ENCODE measurements at regions not wholly inside any gene's neighbourhood (a gene's known extent, or its start where the extent isn't known, plus 50 kb on each side); places are given as distances from the start of the nearest gene placed in this dataset.
"Not testable (repeated sequence)": the region's sequence is repeated elsewhere in the genome, so short reads cannot be mapped to it uniquely, and the experiment has no call there.

DNA sequence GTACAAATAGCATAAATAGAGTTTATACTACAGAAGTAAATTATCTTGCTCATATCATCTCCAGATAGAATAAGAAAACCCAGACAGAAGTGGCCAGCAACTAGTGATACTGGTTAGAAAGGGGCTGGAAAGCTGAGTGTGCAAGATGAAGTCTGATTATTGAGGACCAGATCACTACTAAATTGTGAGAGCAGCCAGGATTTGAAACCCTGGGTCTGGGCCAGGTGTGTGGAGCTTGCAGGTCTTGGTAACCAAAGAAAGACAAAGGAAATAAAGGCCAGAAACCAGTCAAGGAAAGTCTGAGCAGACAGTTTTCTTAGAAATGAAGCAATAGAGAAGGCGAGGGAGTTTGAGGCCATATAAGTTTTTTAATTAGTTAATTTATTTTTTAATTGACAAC is 611.8 kb downstream of the ETNK1 start:
- H3K27ac ChIP-seq, result no peak overlapping the region
- no peak for TF ChIP-seq POLR2A (IDR thresholded peaks at IDR 0.05)
- TF ChIP-seq, protein P1, sequence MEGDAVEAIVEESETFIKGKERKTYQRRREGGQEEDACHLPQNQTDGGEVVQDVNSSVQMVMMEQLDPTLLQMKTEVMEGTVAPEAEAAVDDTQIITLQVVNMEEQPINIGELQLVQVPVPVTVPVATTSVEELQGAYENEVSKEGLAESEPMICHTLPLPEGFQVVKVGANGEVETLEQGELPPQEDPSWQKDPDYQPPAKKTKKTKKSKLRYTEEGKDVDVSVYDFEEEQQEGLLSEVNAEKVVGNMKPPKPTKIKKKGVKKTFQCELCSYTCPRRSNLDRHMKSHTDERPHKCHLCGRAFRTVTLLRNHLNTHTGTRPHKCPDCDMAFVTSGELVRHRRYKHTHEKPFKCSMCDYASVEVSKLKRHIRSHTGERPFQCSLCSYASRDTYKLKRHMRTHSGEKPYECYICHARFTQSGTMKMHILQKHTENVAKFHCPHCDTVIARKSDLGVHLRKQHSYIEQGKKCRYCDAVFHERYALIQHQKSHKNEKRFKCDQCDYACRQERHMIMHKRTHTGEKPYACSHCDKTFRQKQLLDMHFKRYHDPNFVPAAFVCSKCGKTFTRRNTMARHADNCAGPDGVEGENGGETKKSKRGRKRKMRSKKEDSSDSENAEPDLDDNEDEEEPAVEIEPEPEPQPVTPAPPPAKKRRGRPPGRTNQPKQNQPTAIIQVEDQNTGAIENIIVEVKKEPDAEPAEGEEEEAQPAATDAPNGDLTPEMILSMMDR (IDR thresholded peaks at IDR 0.05), result no peak
- H3K27me3 ChIP-seq, result no peaks in the 10 kb centered on the region
- WGBS, 2 donors, result 94 to 95% methylated on average over 1 of the region's 1 CpG
- H3K36me3 ChIP-seq (ENCODE audit: low read depth, missing control alignments), result no peaks in the 10 kb centered on the region
- H3K9me3 ChIP-seq, result no peaks in the 10 kb centered on the region
- intact Hi-C loops (cut with DNase I; ENCODE audit: low total_unique reads), result no loop called here
- no peak overlapping the region for H3K4me3 ChIP-seq
- no peak for DNase-seq
- H3K4me1 ChIP-seq, result no peaks in the 10 kb centered on the region

DNA sequence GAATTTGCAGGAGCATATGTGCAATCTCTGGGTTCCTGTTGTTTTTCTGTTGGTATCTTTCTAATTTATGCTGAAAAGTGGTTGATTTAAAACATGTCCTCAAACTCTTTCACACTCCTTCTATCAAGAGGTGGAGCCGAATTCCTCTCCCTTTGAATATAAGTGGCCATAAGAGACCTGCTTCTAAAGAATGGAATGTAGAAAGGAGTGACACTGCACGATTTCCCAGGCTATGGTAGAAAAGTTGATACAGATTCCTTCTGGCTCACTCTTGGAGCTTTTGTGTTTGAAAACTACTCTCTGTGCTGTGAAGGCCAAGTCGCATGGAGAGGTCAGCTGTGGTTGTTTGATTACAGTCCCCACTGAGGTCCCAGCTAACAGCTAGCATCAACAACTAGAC is 613.2 kb downstream of the ETNK1 start:
- DNase-seq, result no peak
- TF ChIP-seq, protein P1 (IDR thresholded peaks at IDR 0.05), result no peak
- TF ChIP-seq POLR2A (IDR thresholded peaks at IDR 0.05), result no peak
- WGBS, 2 donors, result 83% methylated on average over 3 of the region's 3 CpGs
- Histone ChIP-seq H3K4me1 (no peaks in the 10 kb centered on the region), H3K27ac (no peak overlapping the region), H3K36me3 (ENCODE audit: low read depth, missing control alignments) (no peaks in the 10 kb centered on the region), H3K9me3 (no peaks in the 10 kb centered on the region), H3K27me3 (no peaks in the 10 kb centered on the region), H3K4me3 (no peak overlapping the region)
- intact Hi-C loops (cut with DNase I; ENCODE audit: low total_unique reads), result no loop called here

DNA sequence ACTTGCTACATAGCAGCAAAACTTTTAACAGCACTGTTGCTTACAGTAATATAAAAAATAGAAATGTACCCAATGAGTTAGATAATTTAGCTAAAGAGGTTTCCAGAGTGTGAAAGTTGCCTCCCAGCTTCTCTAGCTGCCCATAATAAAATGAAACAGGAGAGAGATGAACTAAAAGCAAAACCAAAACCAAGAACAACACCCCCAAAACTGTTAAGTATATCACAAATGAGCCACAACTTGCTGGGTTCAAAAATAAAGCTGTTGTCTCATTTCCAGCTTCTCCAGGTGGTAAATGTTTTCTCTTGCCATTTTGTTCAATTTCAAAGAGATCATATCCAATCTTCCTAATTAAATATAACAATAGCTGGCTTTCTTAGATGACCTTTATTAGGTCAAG is 614.0 kb downstream of the ETNK1 start:
- no peak overlapping the region for H3K4me3 ChIP-seq
- H3K36me3 ChIP-seq (ENCODE audit: low read depth, missing control alignments), result no peaks in the 10 kb centered on the region
- intact Hi-C loops (cut with DNase I; ENCODE audit: low total_unique reads), result no loop called here
- no peak overlapping the region for H3K27ac ChIP-seq
- TF ChIP-seq, protein P1 (IDR thresholded peaks at IDR 0.05), result no peak
- TF ChIP-seq POLR2A (IDR thresholded peaks at IDR 0.05), result no peak
- no peak for DNase-seq
- no peaks in the 10 kb centered on the region for H3K27me3 ChIP-seq
- H3K4me1 ChIP-seq, result no peaks in the 10 kb centered on the region
- H3K9me3 ChIP-seq, result no peaks in the 10 kb centered on the region

DNA sequence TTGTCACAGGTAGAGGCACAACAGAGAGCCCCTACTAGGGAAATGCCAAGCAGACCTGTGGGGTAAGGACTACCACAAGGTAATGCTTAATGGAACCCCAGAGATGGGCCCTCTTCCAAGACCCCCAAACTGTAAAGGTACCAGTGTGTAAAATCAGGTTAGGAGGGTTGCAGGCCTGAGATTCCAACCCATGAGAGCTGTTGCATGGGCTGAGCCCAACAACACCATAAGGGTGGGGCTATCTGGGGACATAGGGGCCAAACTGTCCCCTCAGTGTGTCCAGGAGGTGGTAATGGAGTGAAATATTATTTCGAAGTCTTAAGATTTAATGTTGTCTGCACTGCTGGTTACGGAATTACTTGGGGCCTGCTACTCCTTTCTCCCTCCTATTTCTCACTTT is 620.2 kb downstream of the ETNK1 start:
- Histone ChIP-seq H3K9me3 (no peaks in the 10 kb centered on the region), H3K36me3 (ENCODE audit: low read depth, missing control alignments) (no peaks in the 10 kb centered on the region), H3K4me1 (no peaks in the 10 kb centered on the region), H3K27ac (no peak overlapping the region), H3K4me3 (no peak overlapping the region), H3K27me3 (no peaks in the 10 kb centered on the region)
- intact Hi-C loops (cut with DNase I; ENCODE audit: low total_unique reads), result no loop called here
- no peak for DNase-seq
- TF ChIP-seq, protein P1 (IDR thresholded peaks at IDR 0.05), result no peak
- no peak for TF ChIP-seq POLR2A (IDR thresholded peaks at IDR 0.05)
- 93 to 95% methylated on average over 2 of the region's 2 CpGs for WGBS, 2 donors

DNA sequence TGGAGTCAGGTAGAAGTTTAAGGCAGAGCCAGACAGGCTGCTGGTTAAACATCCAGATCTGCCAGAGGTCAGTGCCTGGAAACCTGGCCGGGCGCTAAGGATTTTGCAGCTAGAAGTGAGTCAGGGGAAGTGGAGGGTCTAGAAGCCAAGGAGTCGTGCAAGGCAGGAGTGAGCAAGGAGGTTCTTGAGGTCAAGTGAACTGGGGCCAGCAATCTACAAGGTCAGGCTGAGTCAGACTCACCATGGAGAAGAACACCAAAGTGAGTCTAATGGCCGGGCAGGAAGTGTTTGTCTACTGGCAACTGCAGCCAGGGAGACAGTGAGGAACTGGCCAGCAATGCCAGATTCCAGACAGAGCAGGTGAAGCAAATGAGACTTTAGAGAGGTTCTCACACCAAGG is 628.2 kb downstream of the ETNK1 start:
- Histone ChIP-seq H3K36me3 (ENCODE audit: low read depth, missing control alignments) (no peaks in the 10 kb centered on the region), H3K4me3 (no peak overlapping the region), H3K27me3 (no peaks in the 10 kb centered on the region), H3K27ac (no peak overlapping the region), H3K9me3 (no peaks in the 10 kb centered on the region), H3K4me1 (no peaks in the 10 kb centered on the region)
- TF ChIP-seq POLR2A (IDR thresholded peaks at IDR 0.05), result no peak
- TF ChIP-seq, protein P1 (IDR thresholded peaks at IDR 0.05), result no peak
- 88 to 90% methylated on average over 4 of the region's 4 CpGs for WGBS, 2 donors
- intact Hi-C loops (cut with DNase I; ENCODE audit: low total_unique reads), result no loop called here
- DNase-seq, result no peak

DNA sequence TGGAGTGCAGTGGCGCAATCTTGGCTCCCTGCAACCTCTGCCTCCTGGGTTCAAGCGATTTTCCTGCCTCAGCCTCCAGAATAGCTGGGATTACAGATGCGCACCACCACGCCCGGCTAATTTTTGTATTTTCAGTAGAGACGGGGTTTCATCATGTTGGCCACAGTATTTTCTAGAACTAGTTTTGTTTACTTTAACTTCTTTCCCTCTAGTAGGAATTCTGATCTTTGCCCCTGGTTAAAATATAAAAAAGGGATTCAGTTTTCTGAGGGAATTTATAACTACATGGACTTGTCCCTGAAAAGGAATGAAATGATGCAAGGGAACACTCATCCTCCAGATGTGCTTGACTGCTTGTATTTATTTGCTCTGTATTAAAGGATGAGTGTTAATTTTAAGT is 628.9 kb downstream of the ETNK1 start:
- H3K36me3 ChIP-seq (ENCODE audit: low read depth, missing control alignments); H3K9me3 ChIP-seq; intact Hi-C loops (cut with DNase I; ENCODE audit: low total_unique reads); DNase-seq; H3K27ac ChIP-seq; H3K4me3 ChIP-seq; H3K27me3 ChIP-seq; H3K4me1 ChIP-seq: not testable (repeated sequence)
- 84 to 86% methylated on average over 6 of the region's 6 CpGs for WGBS, 2 donors

Measured in testis (tissue), 2 donors.